Neutrophil (primary cell): ENCODE measurements at regions not wholly inside any gene's neighbourhood (a gene's known extent, or its start where the extent isn't known, plus 50 kb on each side); places are given as distances from the start of the nearest gene placed in this dataset.

Experiments
- H3K27ac ChIP-seq: fragments of 200-600 bp; sonication (generic); 2 replicates; pipeline ENCODE4 v1.5.1; 2016; ENCODE audit warnings: mild to moderate bottlenecking, moderate library complexity
- H3K27me3 ChIP-seq: fragments of 200-600 bp; sonication (generic); 2 replicates; pipeline ENCODE4 v1.6.0; 2016; ENCODE audit warnings: mild to moderate bottlenecking
- H3K36me3 ChIP-seq: fragments of 200-600 bp; sonication (generic); 2 replicates; pipeline ENCODE4 v1.5.1; 2017
- H3K4me1 ChIP-seq, 2 experiments: fragments of 200-600 bp in 1 of 2; sonication (generic) in 1 of 2; 1 replicate in 1 of 2; 2 replicates in 1 of 2; pipeline versions ENCODE4 v1.5.1 to v1.6.1; 2013 to 2016; ENCODE audit warnings: low read depth in 1 of 2, low read length in 1 of 2, mild to moderate bottlenecking in 1 of 2, moderate library complexity in 1 of 2; ENCODE audit not compliant: control insufficient read depth in 1 of 2, insufficient read depth in 1 of 2
- H3K4me3 ChIP-seq, 2 experiments: fragments of 200-600 bp in 1 of 2; sonication (generic) in 1 of 2; 1 replicate in 1 of 2; 2 replicates in 1 of 2; pipeline ENCODE4 v1.5.1; 2013 to 2016; ENCODE audit warnings: low read depth in 1 of 2, low read length in 1 of 2, mild to moderate bottlenecking in 1 of 2, moderate library complexity in 1 of 2
- H3K9me3 ChIP-seq: fragments of 200-600 bp; sonication (generic); 2 replicates; pipeline ENCODE4 v1.5.1; 2016
- CTCF ChIP-seq: fragments of 200-600 bp; sonication (generic); IDR thresholded peaks from 2 replicates; pipeline ENCODE4 v1.5.1; 2016; ENCODE audit warnings: antibody characterized with exemption

GRCh38 chr1:38117444-38117887 lies 70.9 kb upstream of the POU3F1 start:
- H3K27ac ChIP-seq, result no peak overlapping the region
- TF ChIP-seq CTCF, result no peak
- H3K36me3 ChIP-seq, result no peaks in the 10 kb centered on the region
- no peak overlapping the region for H3K4me3 ChIP-seq
- H3K9me3 ChIP-seq, result no peaks in the 10 kb centered on the region
- H3K4me1 ChIP-seq, result peaks cover 12 to 17% of the 10 kb centered on the region in 2 experiments
- H3K27me3 ChIP-seq, result no peaks in the 10 kb centered on the region

- H3K4me3 ChIP-seq, result no peak overlapping the region
- no peaks in the 10 kb centered on the region for H3K9me3 ChIP-seq
- peaks cover 1 to 6% of the 10 kb centered on the region in 2 experiments for H3K4me1 ChIP-seq
- no peaks in the 10 kb centered on the region for H3K27me3 ChIP-seq
- TF ChIP-seq CTCF, result no peak
- H3K36me3 ChIP-seq, result no peaks in the 10 kb centered on the region
- H3K27ac ChIP-seq, result no peak overlapping the region
Measured at GRCh38 chr1:38115682-38116202, 69.1 kb upstream of the POU3F1 start.

GRCh38 chr1:38115226-38115625 lies 68.6 kb upstream of the POU3F1 start:
- no peak overlapping the region for H3K27ac ChIP-seq
- no peaks in the 10 kb centered on the region for H3K36me3 ChIP-seq
- TF ChIP-seq CTCF, result no peak
- H3K27me3 ChIP-seq, result no peaks in the 10 kb centered on the region
- peaks cover 0 to 1% of the 10 kb centered on the region in 2 experiments for H3K4me1 ChIP-seq
- H3K4me3 ChIP-seq, result no peak overlapping the region
- no peaks in the 10 kb centered on the region for H3K9me3 ChIP-seq

GRCh38 chr1:38114241-38115026 lies 67.8 kb upstream of the POU3F1 start:
- TF ChIP-seq CTCF, result no peak

GRCh38 chr1:38113159-38113666 lies 66.6 kb upstream of the POU3F1 start:
- Histone ChIP-seq H3K4me3 (no peak overlapping the region), H3K27me3 (no peaks in the 10 kb centered on the region)
- TF ChIP-seq CTCF, result no peak

More at GRCh38 chr1:38114241-38115026, 67.8 kb upstream of the POU3F1 start:
- Histone ChIP-seq H3K27ac (no peak overlapping the region), H3K36me3 (no peaks in the 10 kb centered on the region), H3K9me3 (no peaks in the 10 kb centered on the region), H3K4me1 (no peaks in the 10 kb centered on the region), H3K27me3 (no peaks in the 10 kb centered on the region), H3K4me3 (no peak overlapping the region)

More at GRCh38 chr1:38113159-38113666, 66.6 kb upstream of the POU3F1 start:
- no peaks in the 10 kb centered on the region for H3K9me3 ChIP-seq
- no peaks in the 10 kb centered on the region for H3K4me1 ChIP-seq
- H3K36me3 ChIP-seq, result no peaks in the 10 kb centered on the region
- H3K27ac ChIP-seq, result no peak overlapping the region
